HG03045 (cell line): ENCODE measurements at regions not wholly inside any gene's neighbourhood (a gene's known extent, or its start where the extent isn't known, plus 50 kb on each side); places are given as distances from the start of the nearest gene placed in this dataset.

Experiments used
- ATAC-seq: cut with Tn5 transposase; IDR thresholded peaks from one replicate; pipeline ENCODE4 v1.9.1; 2021; ENCODE audit warnings: mild to moderate bottlenecking, moderate library complexity; ENCODE audit not compliant: unreplicated experiment

DNA sequence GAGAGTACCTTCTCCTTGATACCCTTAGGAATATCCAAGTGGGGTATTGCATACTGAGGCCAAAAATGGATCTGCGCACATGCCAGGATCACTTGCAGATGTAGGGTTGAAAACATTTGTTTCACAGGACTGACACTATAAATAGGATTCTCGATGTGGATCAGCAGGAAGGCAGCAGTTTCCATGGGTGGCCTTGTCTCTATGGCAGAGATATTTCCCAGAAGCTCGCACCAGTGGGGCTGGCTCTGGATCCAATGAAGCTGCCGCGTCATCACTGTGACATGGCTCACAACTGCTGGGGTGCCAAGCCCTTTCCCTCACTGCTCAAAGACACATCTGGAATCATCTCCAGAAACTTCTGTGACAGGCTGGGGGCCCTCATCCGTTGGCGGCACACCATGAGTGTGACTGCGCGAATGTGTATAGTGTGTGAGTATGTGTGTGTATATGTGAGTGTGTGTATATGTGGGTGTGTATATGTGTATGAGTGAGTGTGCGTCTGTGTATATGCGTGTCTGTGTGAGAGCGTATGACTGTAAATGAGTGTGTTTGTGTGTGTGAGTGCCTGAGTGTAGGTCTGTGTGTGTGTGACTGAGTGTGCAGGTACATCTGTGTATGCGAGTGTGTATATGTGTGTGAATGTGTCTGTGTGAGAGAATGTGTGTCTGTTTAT is 182.5 kb downstream of the GAS1 start:
- ATAC-seq: no peak

DNA sequence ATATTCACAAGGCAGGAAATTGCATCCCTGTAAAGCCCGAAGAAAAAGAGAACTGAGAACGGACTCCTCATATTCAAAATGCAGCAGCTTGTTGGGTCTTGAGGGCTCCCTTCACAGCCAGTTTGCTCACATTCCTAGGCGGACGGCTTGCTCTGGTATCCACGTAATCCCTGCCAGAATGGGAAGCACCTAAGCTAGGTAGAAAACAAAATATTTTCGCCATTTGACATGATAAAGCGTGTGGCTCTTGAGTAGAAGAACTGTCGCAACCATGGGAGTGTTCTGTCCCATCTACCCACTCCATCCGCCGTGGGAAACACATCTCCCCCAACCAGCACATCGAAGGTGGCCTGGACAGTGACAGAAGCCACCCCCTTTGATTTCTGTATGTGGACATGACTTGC is 183.1 kb downstream of the GAS1 start:
- no peak for ATAC-seq

- no peak for ATAC-seq
Observed at GRCh38 chr9:86763791-86764190, 183.5 kb downstream of the GAS1 start.

- ATAC-seq: no peak
Observed at GRCh38 chr9:86757382-86757720, 190.0 kb downstream of the GAS1 start.

DNA sequence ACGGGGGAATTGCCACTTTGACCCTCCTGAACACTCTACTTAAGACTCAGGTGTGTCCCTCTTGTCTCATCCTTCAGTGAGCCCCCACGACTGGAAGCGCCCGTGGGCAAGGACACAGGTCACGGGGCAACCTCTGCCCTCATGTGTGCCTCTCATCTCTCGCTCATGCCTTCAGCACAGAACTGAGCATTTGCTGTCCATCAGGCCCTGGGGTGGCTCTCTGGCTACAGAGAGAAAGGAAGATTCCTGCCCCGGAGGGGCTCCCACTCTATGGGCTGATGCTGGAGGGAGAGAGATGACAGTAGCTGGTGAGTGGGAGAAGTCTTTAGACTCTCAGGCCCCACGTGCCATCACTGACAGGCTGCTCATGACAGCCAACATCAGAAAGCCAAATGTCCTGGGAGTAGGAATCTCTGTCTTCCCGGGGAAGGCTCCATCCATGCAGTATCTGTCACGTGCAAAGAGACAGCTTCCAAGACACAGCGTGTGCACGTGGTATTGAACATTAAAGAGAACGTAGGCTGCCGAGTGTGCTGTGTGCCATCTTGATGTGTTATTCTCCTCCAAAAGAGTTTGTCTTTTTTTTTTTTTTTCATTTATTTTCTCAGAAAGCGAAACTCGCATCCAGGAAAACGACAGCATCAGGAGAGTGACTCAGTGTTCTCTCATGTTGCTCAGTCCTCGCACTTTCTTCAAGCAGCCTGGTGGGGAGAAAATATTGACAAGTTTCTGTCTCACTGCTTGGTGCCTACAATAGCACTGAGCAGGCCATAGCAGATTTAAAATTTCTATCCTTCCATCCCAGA is 190.5 kb downstream of the GAS1 start:
- no peak for ATAC-seq

DNA sequence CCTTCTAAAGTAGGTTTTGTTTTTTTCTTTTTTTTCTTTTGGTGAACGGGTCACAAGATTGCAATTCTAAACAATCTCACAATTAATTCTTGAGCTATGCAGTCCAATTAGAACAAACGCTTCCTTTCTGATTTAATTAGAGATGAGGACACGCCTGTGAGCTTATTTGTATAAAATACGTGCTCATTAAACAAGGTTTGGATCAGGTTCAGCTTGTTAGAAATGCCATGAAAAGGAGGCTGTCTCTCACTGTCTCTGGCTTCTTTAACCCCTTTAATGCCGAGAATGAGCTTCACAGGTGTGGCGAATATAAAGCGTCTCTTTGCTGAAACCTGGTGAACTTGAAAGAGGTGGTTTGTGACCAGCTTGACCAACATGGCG is 191.8 kb downstream of the GAS1 start:
- ATAC-seq: no peak

GRCh38 chr9:86754581-86755560 is 192.4 kb downstream of the GAS1 start:
- ATAC-seq: no peak

DNA sequence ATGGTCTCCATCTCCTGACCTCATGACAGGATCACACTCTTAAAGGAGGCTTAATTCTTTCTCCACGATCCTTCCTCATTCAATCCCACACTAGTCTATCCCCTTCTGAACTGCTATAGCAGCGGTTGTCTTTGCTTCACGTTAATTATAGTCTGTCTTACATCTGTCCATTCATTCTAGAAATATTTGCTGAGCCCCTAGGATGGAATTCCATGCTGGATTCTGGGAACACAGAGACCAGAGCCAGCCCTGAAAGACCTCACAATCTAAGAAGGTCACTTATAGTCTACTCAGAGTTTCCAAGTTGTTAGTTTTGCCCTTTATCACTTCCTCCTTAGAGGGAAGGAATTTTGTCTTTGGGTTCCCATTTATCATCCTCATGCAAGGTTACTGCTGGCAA is 193.5 kb downstream of the GAS1 start:
- no peak for ATAC-seq

- ATAC-seq: no peak
Observed at GRCh38 chr9:86752733-86753132, 194.6 kb downstream of the GAS1 start.

- ATAC-seq: no peak
Observed at GRCh38 chr9:86751956-86752355, 195.3 kb downstream of the GAS1 start.

DNA sequence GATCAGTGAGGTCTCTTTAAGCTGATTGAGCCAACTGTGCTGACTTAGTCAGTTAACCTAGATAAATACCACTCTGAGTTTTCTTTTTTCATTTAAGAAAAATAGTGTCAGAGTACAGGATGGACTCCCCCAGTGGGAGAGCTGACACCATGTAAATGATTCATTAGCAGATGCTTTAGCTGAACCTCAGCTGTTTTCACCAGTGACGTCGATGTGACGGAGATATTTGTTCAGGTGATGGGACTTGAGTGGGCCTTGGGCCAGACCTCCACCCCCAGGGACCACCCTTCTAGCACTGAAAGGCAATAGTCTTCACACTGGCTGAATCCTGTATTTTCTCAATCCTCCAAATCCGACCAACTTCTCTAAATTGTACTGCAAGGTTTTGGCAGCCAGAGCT is 196.1 kb downstream of the GAS1 start:
- no peak for ATAC-seq

DNA sequence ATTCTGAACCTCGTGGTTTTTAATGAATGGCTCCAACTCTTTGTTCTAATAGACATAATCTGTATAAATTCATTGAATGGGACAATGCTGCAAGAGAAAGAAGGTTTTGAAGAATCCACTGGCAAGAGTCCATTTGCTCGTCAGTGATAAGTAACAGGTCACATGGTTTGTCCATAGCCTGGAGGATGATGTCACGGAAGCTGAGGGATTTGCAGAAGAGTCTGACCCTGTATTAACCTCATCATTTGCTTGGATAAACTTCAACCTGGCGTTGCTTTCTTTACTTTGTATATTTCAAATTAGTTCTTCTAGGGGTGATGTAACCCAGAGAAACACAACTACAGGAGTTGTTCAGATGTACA is 197.4 kb downstream of the GAS1 start:
- ATAC-seq: no peak

DNA sequence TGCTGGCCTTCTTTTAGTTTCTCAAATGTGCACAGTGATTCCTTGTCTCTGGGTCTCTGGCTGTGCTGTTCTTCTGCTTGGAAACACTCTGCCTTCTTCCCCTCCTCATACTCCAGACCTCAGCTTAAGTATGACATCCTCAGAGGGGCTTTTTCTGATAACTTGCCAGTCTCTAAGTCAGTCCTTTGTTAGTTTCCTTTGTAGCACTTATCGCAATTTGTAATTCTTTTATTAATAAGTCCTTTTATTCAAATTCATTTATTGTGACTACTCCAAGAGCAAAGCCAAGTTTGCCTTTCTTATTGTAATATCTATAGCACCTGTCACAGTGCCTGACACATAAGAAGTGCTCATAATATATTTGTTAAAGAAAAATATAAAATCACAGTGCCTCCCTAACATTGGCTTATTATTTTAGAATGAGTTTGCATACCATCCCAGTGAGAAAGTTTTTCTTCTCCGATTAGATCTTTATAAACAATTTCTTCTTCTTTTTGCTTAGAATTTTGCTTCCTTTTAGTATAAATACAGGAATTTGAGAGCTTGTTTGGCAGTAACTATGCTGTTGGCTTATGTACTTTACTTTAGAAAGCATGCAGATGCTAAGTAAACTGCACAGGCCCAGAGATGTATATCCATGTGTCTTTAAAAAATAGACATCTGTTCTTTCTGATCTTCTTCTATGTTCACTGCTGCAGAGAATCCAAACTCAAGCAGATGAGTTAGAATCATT is 198.0 kb downstream of the GAS1 start:
- ATAC-seq: no peak

- no peak for ATAC-seq
Observed at GRCh38 chr9:86747711-86748110, 199.6 kb downstream of the GAS1 start.

DNA sequence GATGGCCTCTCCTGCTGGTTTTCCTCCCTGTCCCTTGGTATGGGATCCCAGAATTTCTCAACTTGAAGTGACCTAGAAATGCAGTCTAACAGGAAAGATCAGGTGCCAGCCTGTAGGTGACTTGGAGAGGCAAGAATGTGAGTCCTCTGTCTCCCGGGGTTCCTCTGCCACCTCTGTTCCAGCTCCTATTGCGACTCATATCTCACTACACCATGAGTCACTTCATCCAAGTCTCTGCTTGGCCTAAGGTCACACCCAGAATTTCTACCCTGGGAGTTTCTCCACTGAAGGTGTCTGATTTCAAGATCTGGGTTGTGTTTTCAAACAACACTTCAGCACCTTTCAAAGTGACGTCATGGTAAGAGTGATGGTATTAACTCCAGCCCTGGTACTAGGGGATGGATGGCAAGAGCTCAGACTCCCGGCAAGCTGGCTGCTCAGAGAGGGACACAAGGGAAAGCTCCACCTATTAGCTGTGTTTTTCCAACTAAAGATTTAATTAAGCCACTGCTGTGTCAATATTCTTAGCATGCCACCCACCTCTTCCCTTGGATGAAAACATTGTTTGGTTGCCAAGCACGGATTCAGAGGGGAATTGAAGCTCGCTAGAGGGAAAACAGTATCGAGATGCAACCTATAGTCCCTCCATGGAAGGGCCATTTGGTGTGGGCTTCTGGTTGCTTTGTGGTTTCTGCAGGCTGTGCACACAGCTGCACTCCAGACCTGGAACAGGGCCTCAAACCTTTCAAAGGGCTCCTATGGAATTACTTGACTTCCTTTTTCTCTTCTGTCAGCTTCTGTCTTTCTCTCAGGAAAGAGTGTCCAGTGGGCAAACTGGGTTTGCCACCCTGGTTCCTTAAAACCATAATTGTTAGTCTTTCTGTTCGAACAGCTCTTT is 205.7 kb downstream of the GAS1 start:
- no peak for ATAC-seq

GRCh38 chr9:86735772-86736458 is 211.4 kb downstream of the GAS1 start:
- no peak for ATAC-seq

DNA sequence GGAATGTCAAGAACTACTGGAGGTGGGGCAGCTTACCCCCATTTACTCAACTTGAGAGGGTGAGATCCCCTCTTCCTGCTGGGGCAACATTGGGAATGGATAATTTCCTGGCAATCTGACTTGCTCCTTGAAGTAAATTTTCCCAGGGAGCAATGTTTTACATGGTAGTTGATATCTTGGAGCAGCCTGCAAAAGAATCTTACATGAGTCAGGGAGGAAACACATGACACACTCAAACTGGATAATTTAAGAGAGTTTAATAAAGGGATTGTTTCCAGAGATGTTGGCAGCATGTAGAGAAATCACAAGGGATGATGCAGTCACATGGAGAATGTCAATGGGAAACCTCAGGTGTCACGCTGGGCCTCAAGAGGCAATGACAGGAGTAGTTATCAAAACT is 212.5 kb downstream of the GAS1 start:
- no peak for ATAC-seq

GRCh38 chr9:86733929-86734328 is 213.4 kb downstream of the GAS1 start:
- no peak for ATAC-seq

- no peak for ATAC-seq
Observed at GRCh38 chr9:86732514-86733171, 214.7 kb downstream of the GAS1 start.
